Liver (tissue), 7 donors: ENCODE measurements at regions not wholly inside any gene's neighbourhood (a gene's known extent, or its start where the extent isn't known, plus 50 kb on each side); places are given as distances from the start of the nearest gene placed in this dataset.

Source experiments
- DNase-seq: peaks from one replicate; pipeline ENCODE4 v3.0.0-alpha.2; 2017; ENCODE audit warnings: low spot score
- H3K27ac ChIP-seq, 2 donors: one replicate each; pipeline ENCODE4 v1.7.0; 2013; ENCODE audit warnings: inconsistent platforms in 2 of 2, low read length in 2 of 2, control low read depth in 1 of 2, low read depth in 1 of 2, mild to moderate bottlenecking in 1 of 2
- H3K27me3 ChIP-seq, 4 donors: one replicate each; pipeline versions ENCODE4 v1.6.1 to v1.7.0; 2013; ENCODE audit warnings: low read length in 3 of 4, inconsistent platforms in 1 of 4, mild to moderate bottlenecking in 1 of 4, moderate library complexity in 1 of 4; ENCODE audit not compliant: control insufficient read depth in 4 of 4, insufficient read depth in 4 of 4
- H3K36me3 ChIP-seq, 4 donors: one replicate each; pipeline versions ENCODE4 v1.6.1 to v1.7.0; 2013; ENCODE audit warnings: low read length in 3 of 4, mild to moderate bottlenecking in 3 of 4, low read depth in 1 of 4, moderate library complexity in 1 of 4; ENCODE audit not compliant: control insufficient read depth in 4 of 4, insufficient read depth in 3 of 4
- H3K4me1 ChIP-seq, 4 donors: one replicate each; pipeline versions ENCODE4 v1.6.1 to v1.7.0; 2013; ENCODE audit warnings: low read length in 3 of 4, mild to moderate bottlenecking in 3 of 4, moderate library complexity in 1 of 4; ENCODE audit not compliant: control insufficient read depth in 4 of 4, insufficient read depth in 4 of 4
- H3K4me3 ChIP-seq, 3 donors: one replicate each; pipeline versions ENCODE4 v1.6.1 to v1.7.0; 2013; ENCODE audit warnings: low read length in 3 of 3, control low read depth in 1 of 3, low read depth in 1 of 3, mild to moderate bottlenecking in 1 of 3
- H3K9ac ChIP-seq, 2 donors: one replicate each; pipeline ENCODE4 v1.7.0; 2013; ENCODE audit warnings: low read length in 2 of 2, mild to moderate bottlenecking in 2 of 2, moderate library complexity in 2 of 2, control low read depth in 1 of 2, low read depth in 1 of 2
- H3K9me3 ChIP-seq, 4 donors: one replicate each; pipeline versions ENCODE4 v1.6.1 to v1.7.0; 2013; ENCODE audit warnings: low read length in 3 of 4; ENCODE audit not compliant: control insufficient read depth in 4 of 4
- EGR1 ChIP-seq, 2 donors: IDR thresholded peaks; 2 replicates each; pipeline ENCODE4 v1.6.1; 2016 to 2018; ENCODE audit warnings: antibody characterized with exemption in 2 of 2, low read depth in 2 of 2
- FOXA1 ChIP-seq: IDR thresholded peaks from 2 replicates; pipeline ENCODE4 v1.6.1; 2016; ENCODE audit warnings: antibody characterized with exemption
- FOXA2 ChIP-seq: IDR thresholded peaks from 2 replicates; pipeline ENCODE4 v1.6.1; 2016; ENCODE audit warnings: antibody characterized with exemption
- GABPA ChIP-seq, 2 donors: IDR thresholded peaks in 1 of 2; conservative IDR thresholded peaks in 1 of 2; 2 replicates each; pipeline ENCODE4 v1.6.1; 2016; ENCODE audit warnings: antibody characterized with exemption in 2 of 2, mild to moderate bottlenecking in 1 of 2, moderate library complexity in 1 of 2
- HNF4G ChIP-seq: IDR thresholded peaks from 2 replicates; pipeline ENCODE4 v1.6.1; 2016; ENCODE audit warnings: antibody characterized with exemption
- JUND ChIP-seq, 2 donors: IDR thresholded peaks; 2 replicates each; pipeline ENCODE4 v1.6.1; 2016; ENCODE audit warnings: antibody characterized with exemption in 2 of 2
- NR2F2 ChIP-seq: IDR thresholded peaks from 2 replicates; pipeline ENCODE4 v1.6.1; 2016; ENCODE audit warnings: antibody characterized with exemption
- RXRA ChIP-seq, 2 donors: IDR thresholded peaks; 2 replicates each; pipeline ENCODE4 v1.6.1; 2017 to 2018; ENCODE audit warnings: antibody characterized with exemption in 2 of 2, mild to moderate bottlenecking in 1 of 2
- SP1 ChIP-seq: IDR thresholded peaks from 2 replicates; pipeline ENCODE4 v1.6.1; 2018; ENCODE audit warnings: antibody characterized with exemption, mild to moderate bottlenecking
- YY1 ChIP-seq: IDR thresholded peaks from 2 replicates; pipeline ENCODE4 v1.6.1; 2016; ENCODE audit warnings: antibody characterized with exemption, mild to moderate bottlenecking
- WGBS: extraction: QIAGEN DNeasy Blood & Tissue Kit; methylation state at CpG from one replicate; pipeline ENCODE4 v1.1.7; 2013; 5-methylcytosine and 5-hydroxymethylcytosine counted together
- TF ChIP-seq, protein P1 (sequence below): IDR thresholded peaks from 2 replicates; pipeline ENCODE4 v1.6.1; 2016; ENCODE audit warnings: antibody characterized with exemption
- TF ChIP-seq, protein P2 (sequence below): IDR thresholded peaks from 2 replicates; pipeline ENCODE4 v1.6.1; 2016; ENCODE audit warnings: antibody characterized with exemption, mild to moderate bottlenecking
- donor health status: healthy.
- donor health status: healthy.
- donor health status: healthy.
- donor health status: healthy.

DNA sequence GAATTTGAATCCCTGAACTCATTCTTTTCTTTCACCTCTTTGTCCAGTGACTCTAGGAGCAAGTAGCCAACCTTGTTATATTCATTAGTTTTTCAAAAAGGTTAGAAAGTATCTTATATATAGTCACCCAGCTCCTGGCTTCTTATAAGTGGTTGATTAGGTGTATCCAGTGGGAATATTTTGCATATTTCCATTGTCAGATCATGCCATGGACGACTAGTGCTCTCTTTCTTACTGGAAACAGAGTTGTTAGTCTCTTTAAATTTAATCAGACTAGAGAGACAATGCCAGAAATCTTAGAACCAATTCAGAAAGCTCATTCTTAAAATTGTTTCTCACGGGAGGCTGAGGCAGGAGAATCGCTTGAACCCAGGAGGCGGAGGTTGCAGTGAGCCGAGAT lies 73.4 kb downstream of the CHRD start:
- H3K36me3 ChIP-seq, result no peaks in the 10 kb centered on the region
- WGBS, result 86% methylated on average over 5 of the region's 5 CpGs
- H3K4me1 ChIP-seq, result no peaks in the 10 kb centered on the region
- H3K27me3 ChIP-seq, result no peaks in the 10 kb centered on the region
- no peaks in the 10 kb centered on the region for H3K9me3 ChIP-seq
- H3K27ac ChIP-seq, result no peak overlapping the region
- no peak overlapping the region for H3K4me3 ChIP-seq
- no peak overlapping the region for H3K9ac ChIP-seq
- no peak for TF ChIP-seq SP1
- TF ChIP-seq, protein P1, sequence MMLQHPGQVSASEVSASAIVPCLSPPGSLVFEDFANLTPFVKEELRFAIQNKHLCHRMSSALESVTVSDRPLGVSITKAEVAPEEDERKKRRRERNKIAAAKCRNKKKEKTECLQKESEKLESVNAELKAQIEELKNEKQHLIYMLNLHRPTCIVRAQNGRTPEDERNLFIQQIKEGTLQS, result no peak
- TF ChIP-seq NR2F2, result no peak
- TF ChIP-seq FOXA2, result no peak
- TF ChIP-seq FOXA1, result no peak
- no peak for TF ChIP-seq HNF4G
- no peak for TF ChIP-seq GABPA (IDR thresholded peaks at IDR 0.05 in 1 of 2, conservative IDR thresholded peaks at IDR 0.05 in 1 of 2)
- TF ChIP-seq EGR1 (IDR thresholded peaks at IDR 0.05; ENCODE audit: low read depth in 2 of 2), result no peak
- TF ChIP-seq, protein P2, sequence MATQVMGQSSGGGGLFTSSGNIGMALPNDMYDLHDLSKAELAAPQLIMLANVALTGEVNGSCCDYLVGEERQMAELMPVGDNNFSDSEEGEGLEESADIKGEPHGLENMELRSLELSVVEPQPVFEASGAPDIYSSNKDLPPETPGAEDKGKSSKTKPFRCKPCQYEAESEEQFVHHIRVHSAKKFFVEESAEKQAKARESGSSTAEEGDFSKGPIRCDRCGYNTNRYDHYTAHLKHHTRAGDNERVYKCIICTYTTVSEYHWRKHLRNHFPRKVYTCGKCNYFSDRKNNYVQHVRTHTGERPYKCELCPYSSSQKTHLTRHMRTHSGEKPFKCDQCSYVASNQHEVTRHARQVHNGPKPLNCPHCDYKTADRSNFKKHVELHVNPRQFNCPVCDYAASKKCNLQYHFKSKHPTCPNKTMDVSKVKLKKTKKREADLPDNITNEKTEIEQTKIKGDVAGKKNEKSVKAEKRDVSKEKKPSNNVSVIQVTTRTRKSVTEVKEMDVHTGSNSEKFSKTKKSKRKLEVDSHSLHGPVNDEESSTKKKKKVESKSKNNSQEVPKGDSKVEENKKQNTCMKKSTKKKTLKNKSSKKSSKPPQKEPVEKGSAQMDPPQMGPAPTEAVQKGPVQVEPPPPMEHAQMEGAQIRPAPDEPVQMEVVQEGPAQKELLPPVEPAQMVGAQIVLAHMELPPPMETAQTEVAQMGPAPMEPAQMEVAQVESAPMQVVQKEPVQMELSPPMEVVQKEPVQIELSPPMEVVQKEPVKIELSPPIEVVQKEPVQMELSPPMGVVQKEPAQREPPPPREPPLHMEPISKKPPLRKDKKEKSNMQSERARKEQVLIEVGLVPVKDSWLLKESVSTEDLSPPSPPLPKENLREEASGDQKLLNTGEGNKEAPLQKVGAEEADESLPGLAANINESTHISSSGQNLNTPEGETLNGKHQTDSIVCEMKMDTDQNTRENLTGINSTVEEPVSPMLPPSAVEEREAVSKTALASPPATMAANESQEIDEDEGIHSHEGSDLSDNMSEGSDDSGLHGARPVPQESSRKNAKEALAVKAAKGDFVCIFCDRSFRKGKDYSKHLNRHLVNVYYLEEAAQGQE, result no peak
- no peak for TF ChIP-seq YY1
- no peak for DNase-seq

DNA sequence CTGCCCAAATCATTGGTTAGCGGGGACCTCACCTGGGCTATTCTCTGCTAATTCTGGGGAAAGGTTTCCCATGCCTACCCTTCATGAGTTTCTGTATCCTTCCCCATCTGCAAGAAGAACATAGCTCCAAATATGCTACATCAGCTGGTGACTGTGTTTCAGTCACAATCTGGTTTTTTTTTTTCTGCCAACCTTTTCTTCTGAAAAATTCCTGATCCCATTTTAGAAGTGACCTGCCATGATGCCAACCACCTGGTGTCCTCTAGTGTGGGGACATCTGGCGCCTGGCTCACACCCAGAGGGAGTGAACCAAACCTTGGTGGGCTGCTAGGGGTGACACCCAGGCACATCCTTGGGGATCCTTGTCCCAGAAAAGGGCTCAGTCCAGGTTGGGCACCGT lies 76.1 kb downstream of the CHRD start:
- no peak for DNase-seq
- H3K9me3 ChIP-seq, result no peaks in the 10 kb centered on the region
- H3K4me1 ChIP-seq, result no peaks in the 10 kb centered on the region
- H3K36me3 ChIP-seq, result no peaks in the 10 kb centered on the region
- no peak overlapping the region for H3K4me3 ChIP-seq
- WGBS, result 90% methylated on average over 3 of the region's 3 CpGs
- H3K27ac ChIP-seq, result no peak overlapping the region
- no peaks in the 10 kb centered on the region for H3K27me3 ChIP-seq
- TF ChIP-seq, protein P2, result no peak
- no peak for TF ChIP-seq RXRA (IDR thresholded peaks at IDR 0.05)
- H3K9ac ChIP-seq, result no peak overlapping the region

DNA sequence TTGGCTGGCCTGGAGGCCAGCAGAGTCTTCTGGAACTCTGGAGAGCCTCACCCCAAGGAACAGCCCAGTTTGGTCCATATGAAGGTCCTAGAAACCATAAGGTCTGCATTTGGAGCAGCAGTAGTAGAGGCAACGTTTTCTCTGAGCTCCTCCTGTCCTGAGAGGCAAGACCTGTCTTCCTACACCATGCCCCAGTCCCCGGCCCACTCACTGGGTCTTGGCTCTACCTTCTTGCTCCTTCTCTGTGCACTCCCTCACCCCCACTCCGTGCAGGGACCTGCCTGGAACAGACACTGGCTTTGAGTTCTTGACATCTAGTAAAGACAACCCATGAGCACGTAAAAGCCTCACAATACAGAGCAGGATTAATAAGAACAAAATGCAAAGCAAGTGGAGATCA lies 76.6 kb downstream of the CHRD start:
- Histone ChIP-seq H3K36me3 (no peaks in the 10 kb centered on the region), H3K9me3 (no peaks in the 10 kb centered on the region), H3K27me3 (no peaks in the 10 kb centered on the region), H3K4me1 (no peaks in the 10 kb centered on the region), H3K9ac (no peak overlapping the region), H3K27ac (no peak overlapping the region), H3K4me3 (no peak overlapping the region)
- 79% methylated on average over 4 of the region's 4 CpGs for WGBS
- TF ChIP-seq YY1, result no peak
- TF ChIP-seq, protein P2, result no peak
- no peak for TF ChIP-seq SP1
- TF ChIP-seq JUND (IDR thresholded peaks at IDR 0.05), result no peak
- TF ChIP-seq, protein P1, result no peak
- DNase-seq, result no peak
